MM.1S (cell line): ENCODE measurements at regions not wholly inside any gene's neighbourhood (a gene's known extent, or its start where the extent isn't known, plus 50 kb on each side); places are given as distances from the start of the nearest gene placed in this dataset.
"Not testable (repeated sequence)": the region's sequence is repeated elsewhere in the genome, so short reads cannot be mapped to it uniquely, and the experiment has no call there.

Experiments used
- DNase-seq: peaks from one replicate; pipeline ENCODE4 v3.0.0-alpha.2; 2015
- H2AFZ ChIP-seq: fragments of 300-600 bp; sonication (generic); 2 replicates; pipeline ENCODE4 v1.6.0; 2016; ENCODE audit warnings: antibody characterized with exemption, low read length
- H3F3A ChIP-seq: fragments of 300-600 bp; sonication (generic); 2 replicates; pipeline ENCODE4 v1.6.1; 2016; ENCODE audit warnings: mild to moderate bottlenecking, antibody characterized with exemption, low read length, moderate library complexity, mixed read lengths; ENCODE audit not compliant: insufficient read depth
- H3K27ac ChIP-seq: fragments of 300-600 bp; sonication (generic); 2 replicates; pipeline ENCODE4 v1.5.1; 2016; ENCODE audit warnings: mild to moderate bottlenecking, low read length
- H3K27me3 ChIP-seq: fragments of 300-600 bp; sonication (generic); replicated peaks from 2 replicates; pipeline ENCODE4 v1.6.0; 2016; ENCODE audit warnings: low read length; ENCODE audit not compliant: insufficient read depth
- H3K36me3 ChIP-seq: fragments of 300-600 bp; sonication (generic); replicated peaks from 2 replicates; pipeline ENCODE4 v1.6.1; 2016; ENCODE audit warnings: mild to moderate bottlenecking, low read length, mixed read lengths; ENCODE audit not compliant: insufficient read depth
- H3K4me1 ChIP-seq: fragments of 300-600 bp; sonication (generic); 2 replicates; pipeline ENCODE4 v1.6.1; 2016; ENCODE audit warnings: low read length, mixed read lengths
- H3K4me2 ChIP-seq: fragments of 300-600 bp; sonication (generic); 2 replicates; pipeline ENCODE4 v1.6.0; 2016; ENCODE audit warnings: low read depth, low read length
- H3K4me3 ChIP-seq: fragments of 300-600 bp; sonication (generic); 2 replicates; pipeline ENCODE4 v1.5.1; 2016; ENCODE audit warnings: low read length, mixed read lengths
- H3K79me2 ChIP-seq: fragments of 300-600 bp; sonication (generic); 2 replicates; pipeline ENCODE4 v1.6.1; 2016; ENCODE audit warnings: mixed run types, low read length, mixed read lengths
- H3K9ac ChIP-seq: fragments of 300-600 bp; sonication (generic); 2 replicates; pipeline ENCODE4 v1.6.1; 2016; ENCODE audit warnings: low read length, mixed read lengths
- H3K9me2 ChIP-seq: fragments of 300-600 bp; sonication (generic); replicated peaks from 2 replicates; pipeline ENCODE4 v1.6.1; 2016; ENCODE audit warnings: mild to moderate bottlenecking, low read length, mixed read lengths; ENCODE audit not compliant: insufficient read depth
- H3K9me3 ChIP-seq: fragments of 300-600 bp; sonication (generic); replicated peaks from 2 replicates; pipeline ENCODE4 v1.6.1; 2016; ENCODE audit warnings: mild to moderate bottlenecking, low read length, mixed read lengths; ENCODE audit not compliant: insufficient read depth
- H4K20me1 ChIP-seq: fragments of 300-600 bp; sonication (generic); 2 replicates; pipeline ENCODE4 v1.6.1; 2016; ENCODE audit warnings: mild to moderate bottlenecking, low read length, moderate library complexity, mixed read lengths; ENCODE audit not compliant: insufficient read depth
- EZH2 ChIP-seq: fragments of 300-600 bp; sonication (generic); optimal IDR thresholded peaks from 2 replicates; pipeline ENCODE3; 2017; ENCODE audit warnings: low read depth, mild to moderate bottlenecking, antibody characterized with exemption, low read length, mixed read lengths
- EZH2phosphoT487 ChIP-seq: fragments of 300-600 bp; sonication (generic); IDR thresholded peaks from 2 replicates; pipeline ENCODE4 v1.6.1; 2018; ENCODE audit warnings: antibody characterized with exemption, low read length
- TF ChIP-seq, protein P1 (sequence below): fragments of 300-600 bp; sonication (generic); IDR thresholded peaks from 2 replicates; pipeline ENCODE4 v1.5.1; 2016; ENCODE audit warnings: antibody characterized with exemption, low read length, mixed read lengths

DNA sequence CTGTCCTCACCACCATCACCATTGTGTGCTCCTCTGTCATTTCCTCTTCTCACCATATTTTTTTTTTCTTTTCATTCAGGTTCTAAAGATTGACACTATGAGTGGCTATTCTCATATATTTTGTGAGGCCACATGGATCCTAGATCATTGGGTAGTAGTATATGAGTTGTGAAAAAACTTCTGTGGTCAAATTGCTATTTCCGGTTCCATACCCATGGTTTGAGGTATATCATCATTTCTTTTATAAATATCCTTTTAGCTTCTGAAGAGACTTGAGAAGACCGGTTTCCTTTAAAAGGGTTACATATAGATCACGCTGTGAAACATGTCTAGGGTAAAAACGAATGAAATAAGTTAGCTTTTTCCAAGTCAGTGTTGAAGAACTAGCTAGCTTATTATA, 769.3 kb downstream of the NOVA1 start:
- Histone ChIP-seq H3K4me3 (no peak overlapping the region), H3K4me2 (no peak overlapping the region), H4K20me1 (no peaks in the 10 kb centered on the region), H3K4me1 (no peaks in the 10 kb centered on the region), H3K27ac (no peak overlapping the region), H3K9me3 (no peaks in the 10 kb centered on the region), H3K27me3 (no peaks in the 10 kb centered on the region), H3F3A (no peaks in the 10 kb centered on the region), H2AFZ (no peak overlapping the region), H3K9me2 (no peaks in the 10 kb centered on the region), H3K79me2 (no peaks in the 10 kb centered on the region), H3K36me3 (no peaks in the 10 kb centered on the region), H3K9ac (no peak overlapping the region)
- TF ChIP-seq EZH2phosphoT487: no peak
- TF ChIP-seq, protein P1, sequence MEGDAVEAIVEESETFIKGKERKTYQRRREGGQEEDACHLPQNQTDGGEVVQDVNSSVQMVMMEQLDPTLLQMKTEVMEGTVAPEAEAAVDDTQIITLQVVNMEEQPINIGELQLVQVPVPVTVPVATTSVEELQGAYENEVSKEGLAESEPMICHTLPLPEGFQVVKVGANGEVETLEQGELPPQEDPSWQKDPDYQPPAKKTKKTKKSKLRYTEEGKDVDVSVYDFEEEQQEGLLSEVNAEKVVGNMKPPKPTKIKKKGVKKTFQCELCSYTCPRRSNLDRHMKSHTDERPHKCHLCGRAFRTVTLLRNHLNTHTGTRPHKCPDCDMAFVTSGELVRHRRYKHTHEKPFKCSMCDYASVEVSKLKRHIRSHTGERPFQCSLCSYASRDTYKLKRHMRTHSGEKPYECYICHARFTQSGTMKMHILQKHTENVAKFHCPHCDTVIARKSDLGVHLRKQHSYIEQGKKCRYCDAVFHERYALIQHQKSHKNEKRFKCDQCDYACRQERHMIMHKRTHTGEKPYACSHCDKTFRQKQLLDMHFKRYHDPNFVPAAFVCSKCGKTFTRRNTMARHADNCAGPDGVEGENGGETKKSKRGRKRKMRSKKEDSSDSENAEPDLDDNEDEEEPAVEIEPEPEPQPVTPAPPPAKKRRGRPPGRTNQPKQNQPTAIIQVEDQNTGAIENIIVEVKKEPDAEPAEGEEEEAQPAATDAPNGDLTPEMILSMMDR: no peak
- TF ChIP-seq EZH2: no peak
- peak; percentile 60 for DNase-seq

DNA sequence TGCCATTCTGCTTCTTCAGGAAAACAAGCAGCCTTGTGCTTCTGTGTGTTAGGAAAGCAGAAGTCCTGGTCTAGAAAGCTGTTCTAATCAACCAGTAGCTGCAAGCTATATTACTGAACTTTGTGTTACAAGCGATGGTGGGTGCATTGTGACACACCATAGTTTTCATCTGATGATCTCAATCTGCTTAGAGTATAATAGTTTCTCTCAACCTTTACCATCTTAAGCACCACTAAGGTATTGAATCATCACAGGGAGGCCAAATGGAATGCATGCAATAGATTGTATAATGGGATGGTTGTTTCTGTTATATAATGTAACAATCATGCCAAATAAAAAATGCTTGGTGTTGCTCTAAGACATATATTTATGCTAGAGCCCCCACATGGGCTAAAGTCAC, 771.7 kb downstream of the NOVA1 start:
- TF ChIP-seq EZH2 (no peak), EZH2phosphoT487 (no peak)
- TF ChIP-seq, protein P1: no peak
- Histone ChIP-seq H3K9me3 (no peaks in the 10 kb centered on the region), H3K4me3 (no peak overlapping the region), H3K79me2 (no peaks in the 10 kb centered on the region), H3K9me2 (no peaks in the 10 kb centered on the region), H3F3A (no peaks in the 10 kb centered on the region), H2AFZ (no peak overlapping the region), H3K4me1 (no peaks in the 10 kb centered on the region), H4K20me1 (no peaks in the 10 kb centered on the region), H3K9ac (no peak overlapping the region), H3K27ac (no peak overlapping the region), H3K4me2 (no peak overlapping the region), H3K36me3 (no peaks in the 10 kb centered on the region), H3K27me3 (no peaks in the 10 kb centered on the region)
- no peak for DNase-seq

DNA sequence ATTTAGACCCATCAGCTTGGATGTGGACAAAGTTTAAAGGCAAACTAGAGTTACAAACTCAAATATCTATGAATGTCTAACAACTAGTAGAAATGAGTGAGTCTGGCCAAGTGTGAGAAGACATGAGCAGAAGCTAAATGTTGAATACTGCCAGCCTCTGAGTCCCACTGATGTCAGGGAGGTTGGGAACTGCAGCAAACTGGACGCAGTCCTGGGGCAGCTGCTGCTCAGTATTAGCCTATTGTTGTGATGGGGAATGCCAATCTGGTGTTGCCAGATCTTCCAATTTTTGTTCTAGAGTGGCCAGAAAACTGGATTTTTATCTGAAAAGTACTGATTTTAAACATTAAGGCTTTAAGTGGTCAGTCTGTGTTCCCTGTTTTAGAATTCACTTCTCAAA, 770.4 kb upstream of the STXBP6 start:
- TF ChIP-seq EZH2: no peak
- TF ChIP-seq, protein P1: no peak
- no peak for TF ChIP-seq EZH2phosphoT487
- Histone ChIP-seq H3K79me2 (no peaks in the 10 kb centered on the region), H3K4me2 (no peak overlapping the region)

DNA sequence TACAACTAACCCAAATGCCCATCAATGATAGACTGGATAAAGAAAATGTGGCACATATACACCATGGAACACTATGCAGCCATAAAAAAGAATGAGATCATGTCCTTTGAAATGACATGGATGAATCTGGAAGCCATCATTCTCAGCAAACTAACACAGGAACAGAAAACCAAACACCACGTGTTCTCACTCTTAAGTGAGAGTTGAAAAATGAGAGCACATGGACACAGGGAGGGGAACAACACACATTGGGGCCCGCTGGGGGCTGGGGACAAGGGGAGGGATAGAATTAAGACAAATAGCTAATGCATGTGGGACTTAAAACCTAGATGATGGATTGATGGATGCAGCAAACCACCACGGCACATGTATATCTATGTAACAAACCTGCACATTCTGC, 764.7 kb upstream of the STXBP6 start:
- H3K36me3 ChIP-seq, H3K9me3 ChIP-seq, H3K27me3 ChIP-seq, H3F3A ChIP-seq, H4K20me1 ChIP-seq, H2AFZ ChIP-seq, H3K27ac ChIP-seq, H3K4me2 ChIP-seq, H3K9me2 ChIP-seq, H3K4me3 ChIP-seq, H3K79me2 ChIP-seq, H3K9ac ChIP-seq, H3K4me1 ChIP-seq, DNase-seq: not testable (repeated sequence)

More for the DNA sequence above, 770.4 kb upstream of the STXBP6 start:
- no peaks in the 10 kb centered on the region for H3K27me3 ChIP-seq
- H3K4me1 ChIP-seq: no peaks in the 10 kb centered on the region
- H3K27ac ChIP-seq: no peak overlapping the region
- H3K9ac ChIP-seq: no peak overlapping the region
- no peaks in the 10 kb centered on the region for H3K9me2 ChIP-seq
- H4K20me1 ChIP-seq: no peaks in the 10 kb centered on the region
- DNase-seq: no peak
- no peaks in the 10 kb centered on the region for H3K36me3 ChIP-seq
- no peak overlapping the region for H3K4me3 ChIP-seq
- no peaks in the 10 kb centered on the region for H3F3A ChIP-seq
- no peaks in the 10 kb centered on the region for H3K9me3 ChIP-seq
- no peak overlapping the region for H2AFZ ChIP-seq
